ENCODE measurements at regions not wholly inside any gene's neighbourhood (a gene's known extent, or its start where the extent isn't known, plus 50 kb on each side); places are given as distances from the start of the nearest gene placed in this dataset.

DNA sequence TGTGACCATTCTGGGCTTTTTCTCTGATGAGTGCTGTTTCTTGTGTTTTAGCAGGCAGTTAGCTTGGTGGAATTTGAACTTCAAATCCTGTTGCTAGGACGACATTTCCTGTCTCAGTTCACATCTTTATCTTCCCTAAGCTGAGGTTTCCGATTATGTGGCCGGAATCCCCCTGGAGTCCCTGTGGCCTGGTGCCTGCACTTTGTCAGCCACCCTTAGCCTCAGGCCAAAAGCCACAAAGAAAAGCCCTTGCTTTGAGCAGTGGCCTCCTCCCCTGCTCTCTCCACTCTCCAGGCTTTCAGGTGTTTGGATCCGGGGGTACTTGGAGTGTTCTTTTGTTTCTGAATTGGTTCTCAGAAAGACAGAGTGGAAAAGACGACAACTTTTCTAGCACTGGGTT lies 59.9 kb upstream of the PMEPA1 start:
- Histone ChIP-seq H3K36me3 (ENCODE audit: control insufficient read depth in 2 of 2, insufficient read depth in 2 of 2, low read length in 1 of 2) (no peaks in the 10 kb centered on the region), H2AFZ (ENCODE audit: control insufficient read depth, low read depth, low read length) (no peak overlapping the region), H3K4me2 (ENCODE audit: control insufficient read depth, insufficient read depth) (0 out of 2 replicates have a peak overlapping the region, but pooled peaks have one; percentile 5), H3K27ac (ENCODE audit: control insufficient read depth, insufficient read depth) (no peak overlapping the region), H3K4me1 (ENCODE audit: control insufficient read depth, insufficient read depth, low read length) (no peaks in the 10 kb centered on the region), H3K79me2 (ENCODE audit: control insufficient read depth, insufficient read depth, low read length) (no peaks in the 10 kb centered on the region), H3K4me3 (no peak overlapping the region), H4K20me1 (ENCODE audit: control insufficient read depth, insufficient read depth) (no peaks in the 10 kb centered on the region), H3K27me3 (replicated peaks in 1 of 2; ENCODE audit: control insufficient read depth in 2 of 2, insufficient read depth in 2 of 2, low read length in 1 of 2) (no peaks in the 10 kb centered on the region), H3K9ac (ENCODE audit: control insufficient read depth, insufficient read depth, low read length) (no peak overlapping the region), H3K9me3 (replicated peaks; ENCODE audit: control insufficient read depth, insufficient read depth, low read length) (no peaks in the 10 kb centered on the region)
- SMC1A ChIA-PET (ENCODE audit: uncharacterized antibody, unreplicated experiment), result interaction anchor here (0.6 to 1.4 kb wide), 4 partner anchors 16 to 90 kb away, joined by 3 to 5 read pairs (median 4); no protein-coding TSS in a partner anchor
- BruUV-seq (replicated peaks), result no TSS peak
- POLR2A ChIA-PET, result no interaction called here
- intact Hi-C loops (cut with micrococcal nuclease; ENCODE audit: unreplicated experiment) (no loop called here), in situ Hi-C loops (cut with MboI) (no loop called here)
- DNase-seq (ENCODE audit: low read depth, low spot score) (no peak), ATAC-seq (peak; percentile 86), FAIRE-seq (no peak)
- 33% methylated on average over 5 of the region's 5 CpGs for WGBS (ENCODE audit: insufficient coverage, insufficient replicate concordance, low lambda C conversion rate, missing lambda C conversion rate)
- CTCF ChIA-PET, result interaction anchor here (1.7 kb wide), 1 partner anchor 90 kb away, joined by 3 read pairs; no protein-coding TSS in a partner anchor
- RAD21 ChIA-PET (ENCODE audit: unreplicated experiment), result interaction anchor here (1.6 kb wide), 1 partner anchor 89 kb away, joined by 6 read pairs; no protein-coding TSS in a partner anchor
- TF ChIP-seq RBBP5 (conservative IDR thresholded peaks at IDR 0.05) (no peak), MYC (IDR thresholded peaks at IDR 0.05; ENCODE audit: insufficient read depth, insufficient read length, insufficient replicate concordance, low read length, severe bottlenecking) (no peak), IKZF2 (IDR thresholded peaks at IDR 0.05) (peak; percentile 32 to 41; a peak in 1 of 4 replicates), TARDBP (IDR thresholded peaks at IDR 0.05; ENCODE audit: borderline replicate concordance) (no peak), SMAD1 (IDR thresholded peaks at IDR 0.05; ENCODE audit: low read depth, partially characterized antibody) (no peak), NR2F1 (conservative IDR thresholded peaks at IDR 0.05) (peak; percentile 38; the same call in 1 of the 2 replicates), NR2C2 (IDR thresholded peaks at IDR 0.05; ENCODE audit: borderline replicate concordance, control insufficient read depth, insufficient read length, low read depth) (no peak), EGR1 (IDR thresholded peaks at IDR 0.05; ENCODE audit: borderline replicate concordance in 1 of 2, low read depth in 2 of 2, low read length in 2 of 2) (no peak), BACH1 (IDR thresholded peaks at IDR 0.05; ENCODE audit: borderline replicate concordance) (no peak), SP1 (IDR thresholded peaks at IDR 0.05; ENCODE audit: low read depth, low read length) (no peak), RELA (IDR thresholded peaks at IDR 0.05; ENCODE audit: borderline replicate concordance, partially characterized antibody) (no peak), RCOR1 (conservative IDR thresholded peaks at IDR 0.05; ENCODE audit: low read depth, low read length) (no peak), YBX1 (IDR thresholded peaks at IDR 0.05) (no peak)
- TF ChIP-seq, protein P1, sequence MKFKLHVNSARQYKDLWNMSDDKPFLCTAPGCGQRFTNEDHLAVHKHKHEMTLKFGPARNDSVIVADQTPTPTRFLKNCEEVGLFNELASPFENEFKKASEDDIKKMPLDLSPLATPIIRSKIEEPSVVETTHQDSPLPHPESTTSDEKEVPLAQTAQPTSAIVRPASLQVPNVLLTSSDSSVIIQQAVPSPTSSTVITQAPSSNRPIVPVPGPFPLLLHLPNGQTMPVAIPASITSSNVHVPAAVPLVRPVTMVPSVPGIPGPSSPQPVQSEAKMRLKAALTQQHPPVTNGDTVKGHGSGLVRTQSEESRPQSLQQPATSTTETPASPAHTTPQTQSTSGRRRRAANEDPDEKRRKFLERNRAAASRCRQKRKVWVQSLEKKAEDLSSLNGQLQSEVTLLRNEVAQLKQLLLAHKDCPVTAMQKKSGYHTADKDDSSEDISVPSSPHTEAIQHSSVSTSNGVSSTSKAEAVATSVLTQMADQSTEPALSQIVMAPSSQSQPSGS (IDR thresholded peaks at IDR 0.05; ENCODE audit: low read length), result no peak
- TF ChIP-seq, protein P2, sequence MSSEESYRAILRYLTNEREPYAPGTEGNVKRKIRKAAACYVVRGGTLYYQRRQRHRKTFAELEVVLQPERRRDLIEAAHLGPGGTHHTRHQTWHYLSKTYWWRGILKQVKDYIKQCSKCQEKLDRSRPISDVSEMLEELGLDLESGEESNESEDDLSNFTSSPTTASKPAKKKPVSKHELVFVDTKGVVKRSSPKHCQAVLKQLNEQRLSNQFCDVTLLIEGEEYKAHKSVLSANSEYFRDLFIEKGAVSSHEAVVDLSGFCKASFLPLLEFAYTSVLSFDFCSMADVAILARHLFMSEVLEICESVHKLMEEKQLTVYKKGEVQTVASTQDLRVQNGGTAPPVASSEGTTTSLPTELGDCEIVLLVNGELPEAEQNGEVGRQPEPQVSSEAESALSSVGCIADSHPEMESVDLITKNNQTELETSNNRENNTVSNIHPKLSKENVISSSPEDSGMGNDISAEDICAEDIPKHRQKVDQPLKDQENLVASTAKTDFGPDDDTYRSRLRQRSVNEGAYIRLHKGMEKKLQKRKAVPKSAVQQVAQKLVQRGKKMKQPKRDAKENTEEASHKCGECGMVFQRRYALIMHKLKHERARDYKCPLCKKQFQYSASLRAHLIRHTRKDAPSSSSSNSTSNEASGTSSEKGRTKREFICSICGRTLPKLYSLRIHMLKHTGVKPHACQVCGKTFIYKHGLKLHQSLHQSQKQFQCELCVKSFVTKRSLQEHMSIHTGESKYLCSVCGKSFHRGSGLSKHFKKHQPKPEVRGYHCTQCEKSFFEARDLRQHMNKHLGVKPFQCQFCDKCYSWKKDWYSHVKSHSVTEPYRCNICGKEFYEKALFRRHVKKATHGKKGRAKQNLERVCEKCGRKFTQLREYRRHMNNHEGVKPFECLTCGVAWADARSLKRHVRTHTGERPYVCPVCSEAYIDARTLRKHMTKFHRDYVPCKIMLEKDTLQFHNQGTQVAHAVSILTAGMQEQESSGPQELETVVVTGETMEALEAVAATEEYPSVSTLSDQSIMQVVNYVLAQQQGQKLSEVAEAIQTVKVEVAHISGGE (CRISPR knock-in tag; IDR thresholded peaks at IDR 0.05), result no peak
- TF ChIP-seq, protein P3, sequence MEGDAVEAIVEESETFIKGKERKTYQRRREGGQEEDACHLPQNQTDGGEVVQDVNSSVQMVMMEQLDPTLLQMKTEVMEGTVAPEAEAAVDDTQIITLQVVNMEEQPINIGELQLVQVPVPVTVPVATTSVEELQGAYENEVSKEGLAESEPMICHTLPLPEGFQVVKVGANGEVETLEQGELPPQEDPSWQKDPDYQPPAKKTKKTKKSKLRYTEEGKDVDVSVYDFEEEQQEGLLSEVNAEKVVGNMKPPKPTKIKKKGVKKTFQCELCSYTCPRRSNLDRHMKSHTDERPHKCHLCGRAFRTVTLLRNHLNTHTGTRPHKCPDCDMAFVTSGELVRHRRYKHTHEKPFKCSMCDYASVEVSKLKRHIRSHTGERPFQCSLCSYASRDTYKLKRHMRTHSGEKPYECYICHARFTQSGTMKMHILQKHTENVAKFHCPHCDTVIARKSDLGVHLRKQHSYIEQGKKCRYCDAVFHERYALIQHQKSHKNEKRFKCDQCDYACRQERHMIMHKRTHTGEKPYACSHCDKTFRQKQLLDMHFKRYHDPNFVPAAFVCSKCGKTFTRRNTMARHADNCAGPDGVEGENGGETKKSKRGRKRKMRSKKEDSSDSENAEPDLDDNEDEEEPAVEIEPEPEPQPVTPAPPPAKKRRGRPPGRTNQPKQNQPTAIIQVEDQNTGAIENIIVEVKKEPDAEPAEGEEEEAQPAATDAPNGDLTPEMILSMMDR (IDR thresholded peaks at IDR 0.05 in 2 of 3, conservative IDR thresholded peaks at IDR 0.05 in 1 of 3; ENCODE audit: control insufficient read depth in 2 of 3, extremely low read depth in 1 of 3, insufficient read depth in 1 of 3, low read depth in 3 of 3, low read length in 3 of 3), result no peak

Measured in GM12878 (cell line).